GM23338 (cell line): ENCODE measurements at regions not wholly inside any gene's neighbourhood (a gene's known extent, or its start where the extent isn't known, plus 50 kb on each side); places are given as distances from the start of the nearest gene placed in this dataset.

Experiments used
- ATAC-seq: fragments of 200-7000 bp; cut with Tn5 transposase; 3 replicates; pipeline ENCODE4 v1.9.1; 2020
- DNase-seq: peaks from one replicate; pipeline ENCODE4 v3.0.0-alpha.2; 2015; ENCODE audit warnings: low spot score
- H2AFZ ChIP-seq: fragments of 200-600 bp; sonication (generic); 2 replicates; pipeline ENCODE4 v1.8.0; 2016; ENCODE audit warnings: antibody characterized with exemption, mild to moderate bottlenecking, moderate library complexity
- H3F3A ChIP-seq: fragments of 200-600 bp; sonication (generic); replicated peaks from 2 replicates; pipeline ENCODE4 v1.8.0; 2017; ENCODE audit warnings: antibody characterized with exemption, mixed run types, low read depth
- H3K27ac ChIP-seq: fragments of 200-600 bp; sonication (generic); 2 replicates; pipeline ENCODE4 v1.6.1; 2016; ENCODE audit warnings: low read depth
- H3K27me3 ChIP-seq: fragments of 200-600 bp; sonication (generic); 2 replicates; pipeline ENCODE4 v1.8.0; 2016; ENCODE audit warnings: mild to moderate bottlenecking, mixed run types, moderate library complexity; ENCODE audit not compliant: insufficient read depth
- H3K36me3 ChIP-seq: fragments of 200-600 bp; sonication (generic); 2 replicates; pipeline ENCODE4 v1.8.0; 2016; ENCODE audit warnings: mild to moderate bottlenecking; ENCODE audit not compliant: insufficient read depth
- H3K4me1 ChIP-seq: fragments of 200-600 bp; sonication (generic); 2 replicates; pipeline ENCODE4 v1.8.0; 2016; ENCODE audit warnings: mild to moderate bottlenecking, moderate library complexity; ENCODE audit not compliant: insufficient read depth
- H3K4me2 ChIP-seq: fragments of 200-600 bp; sonication (generic); 2 replicates; pipeline ENCODE4 v1.7.1; 2017; ENCODE audit warnings: mixed run types
- H3K4me3 ChIP-seq: fragments of 200-600 bp; sonication (generic); 2 replicates; pipeline ENCODE4 v1.6.1; 2016; ENCODE audit warnings: mixed run types
- H3K79me2 ChIP-seq: fragments of 200-600 bp; sonication (generic); replicated peaks from 2 replicates; pipeline ENCODE4 v1.8.0; 2017; ENCODE audit warnings: mild to moderate bottlenecking; ENCODE audit not compliant: insufficient read depth
- H3K9me2 ChIP-seq: fragments of 200-600 bp; sonication (generic); 2 replicates; pipeline ENCODE4 v1.8.0; 2017; ENCODE audit not compliant: insufficient read depth
- H4K20me1 ChIP-seq: fragments of 200-600 bp; sonication (generic); replicated peaks from 2 replicates; pipeline ENCODE4 v1.8.0; 2017; ENCODE audit warnings: mild to moderate bottlenecking; ENCODE audit not compliant: insufficient read depth
- H3K27ac Mint-ChIP-seq: 2 replicates; pipeline ENCODE4 v1.8.0; 2020; ENCODE audit warnings: inconsistent platforms, mild to moderate bottlenecking, moderate library complexity, mixed read lengths
- H3K27me3 Mint-ChIP-seq: 3 replicates; pipeline ENCODE4 v1.8.0; 2022; ENCODE audit warnings: low read depth, mild to moderate bottlenecking, moderate library complexity, mixed read lengths, inconsistent platforms; ENCODE audit not compliant: insufficient read depth, poor library complexity
- H3K36me3 Mint-ChIP-seq: 3 replicates; pipeline ENCODE4 v1.8.0; 2021; ENCODE audit warnings: low read depth, mild to moderate bottlenecking, inconsistent platforms, moderate library complexity, mixed read lengths
- H3K4me1 Mint-ChIP-seq: 3 replicates; pipeline ENCODE4 v1.8.0; 2020; ENCODE audit warnings: mild to moderate bottlenecking, inconsistent platforms, mixed read lengths
- H3K4me3 Mint-ChIP-seq: 3 replicates; pipeline ENCODE4 v1.8.0; 2021; ENCODE audit warnings: moderate library complexity, mild to moderate bottlenecking, inconsistent platforms, mixed read lengths
- H3K9me3 Mint-ChIP-seq: 3 replicates; pipeline ENCODE4 v1.8.0; 2020; ENCODE audit warnings: moderate library complexity, mild to moderate bottlenecking, inconsistent platforms, mixed read lengths
- CREB1 ChIP-seq: fragments of 250-450 bp; sonication (Bioruptor Pico); IDR thresholded peaks from 2 replicates; pipeline ENCODE4 v1.5.0; 2020; ENCODE audit warnings: low read depth, mild to moderate bottlenecking, moderate library complexity
- CTCF ChIP-seq, 2 experiments: fragments of 200-600 bp in 1 of 2; sonication (generic) in 1 of 2; conservative IDR thresholded peaks; 2 replicates each; pipeline versions ENCODE4 v1.5.1 to v1.6.1; 2016 to 2017; ENCODE audit warnings: antibody characterized with exemption in 2 of 2, low read depth in 2 of 2, mild to moderate bottlenecking in 2 of 2, moderate library complexity in 1 of 2
- EZH2 ChIP-seq: fragments of 200-600 bp; sonication (generic); IDR thresholded peaks from one replicate; pipeline ENCODE4 v1.8.0; 2017; ENCODE audit warnings: antibody characterized with exemption, mild to moderate bottlenecking, low read depth; ENCODE audit not compliant: unreplicated experiment
- JUNB ChIP-seq: IDR thresholded peaks from one replicate; pipeline ENCODE4 v1.6.1; 2016; ENCODE audit warnings: antibody characterized with exemption; ENCODE audit not compliant: unreplicated experiment
- POLR2AphosphoS5 ChIP-seq: IDR thresholded peaks from 2 replicates; pipeline ENCODE4 v1.6.1; 2016; ENCODE audit warnings: antibody characterized with exemption, low read depth
- REST ChIP-seq: IDR thresholded peaks from one replicate; pipeline ENCODE4 v1.6.1; 2018; ENCODE audit warnings: antibody characterized with exemption; ENCODE audit not compliant: unreplicated experiment
- ZNF462 ChIP-seq: fragments of 250-450 bp; sonication (Bioruptor Pico); IDR thresholded peaks from 2 replicates; pipeline ENCODE4 v1.5.0; 2020; ENCODE audit warnings: mild to moderate bottlenecking, moderate library complexity

GRCh38 chr3:6417174-6417573 is 443.7 kb upstream of the GRM7 start:
- Histone ChIP-seq H3K4me3 (no peak overlapping the region), H3F3A (no peaks in the 10 kb centered on the region), H3K27ac (no peak overlapping the region), H3K4me2 (no peak overlapping the region), H3K79me2 (no peaks in the 10 kb centered on the region), H3K4me1 (no peaks in the 10 kb centered on the region), H3K27me3 (no peaks in the 10 kb centered on the region), H3K9me2 (no peaks in the 10 kb centered on the region), H2AFZ (no peak overlapping the region), H3K36me3 (peaks cover 21% of the 10 kb centered on the region), H4K20me1 (no peaks in the 10 kb centered on the region)
- H3K9me3 Mint-ChIP-seq: peaks cover 58% of the 10 kb centered on the region
- H3K4me1 Mint-ChIP-seq: peaks cover 5% of the 10 kb centered on the region; the same call in 2 of the 3 replicates
- ATAC-seq (no peak), DNase-seq (no peak)
- TF ChIP-seq CREB1 (CRISPR knock-in tag): no peak
- TF ChIP-seq JUNB: no peak
- no peak for TF ChIP-seq CTCF (conservative IDR thresholded peaks at IDR 0.05; ENCODE audit: low read depth in 2 of 2)
- TF ChIP-seq REST: no peak
- TF ChIP-seq POLR2AphosphoS5: no peak
- H3K27me3 Mint-ChIP-seq: no peaks in the 10 kb centered on the region
- no peak overlapping the region for H3K27ac Mint-ChIP-seq
- H3K36me3 Mint-ChIP-seq: no peaks in the 10 kb centered on the region
- H3K4me3 Mint-ChIP-seq: no peak overlapping the region

DNA sequence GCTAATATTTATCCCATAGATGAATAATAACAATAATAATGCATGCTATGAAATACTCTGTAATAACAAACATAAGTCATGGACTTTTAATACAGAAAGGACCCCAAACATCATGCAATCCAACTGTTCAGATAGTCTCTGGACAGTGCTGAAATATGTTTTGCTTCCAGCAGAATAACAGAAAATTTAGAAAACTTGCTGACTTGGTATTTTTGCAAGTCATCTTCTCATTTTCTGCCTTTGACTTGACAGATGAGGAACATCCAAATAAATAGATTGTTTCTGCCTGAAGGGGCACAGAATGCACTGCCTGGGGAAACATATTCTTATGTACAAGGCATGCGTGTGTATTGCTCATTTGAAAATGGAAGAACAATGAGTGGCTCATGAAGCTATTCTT is 442.4 kb upstream of the GRM7 start:
- peaks cover 5% of the 10 kb centered on the region; the same call in 2 of the 3 replicates for H3K4me1 Mint-ChIP-seq
- H3K36me3 Mint-ChIP-seq: peaks cover 7% of the 10 kb centered on the region
- Histone ChIP-seq H3K9me2 (no peaks in the 10 kb centered on the region), H3K4me1 (no peaks in the 10 kb centered on the region), H2AFZ (no peak overlapping the region), H3K4me3 (no peak overlapping the region), H4K20me1 (no peaks in the 10 kb centered on the region), H3K36me3 (peaks cover 21% of the 10 kb centered on the region), H3K27me3 (no peaks in the 10 kb centered on the region), H3F3A (no peaks in the 10 kb centered on the region), H3K79me2 (no peaks in the 10 kb centered on the region), H3K4me2 (no peak overlapping the region), H3K27ac (no peak overlapping the region)
- H3K4me3 Mint-ChIP-seq: no peak overlapping the region
- peaks cover 61% of the 10 kb centered on the region for H3K9me3 Mint-ChIP-seq
- DNase-seq: no peak
- ATAC-seq: no peak
- no peaks in the 10 kb centered on the region for H3K27me3 Mint-ChIP-seq
- no peak overlapping the region for H3K27ac Mint-ChIP-seq
- TF ChIP-seq EZH2 (no peak), ZNF462 (CRISPR knock-in tag) (no peak), CTCF (conservative IDR thresholded peaks at IDR 0.05; ENCODE audit: low read depth in 2 of 2) (no peak), JUNB (no peak)
